DMS79 (cell line): ENCODE measurements at regions not wholly inside any gene's neighbourhood (a gene's known extent, or its start where the extent isn't known, plus 50 kb on each side); places are given as distances from the start of the nearest gene placed in this dataset.

Experiments
- DNase-seq: peaks from one replicate; lab custom pipeline; 2025; lab: John Stamatoyannopoulos, UW

DNA sequence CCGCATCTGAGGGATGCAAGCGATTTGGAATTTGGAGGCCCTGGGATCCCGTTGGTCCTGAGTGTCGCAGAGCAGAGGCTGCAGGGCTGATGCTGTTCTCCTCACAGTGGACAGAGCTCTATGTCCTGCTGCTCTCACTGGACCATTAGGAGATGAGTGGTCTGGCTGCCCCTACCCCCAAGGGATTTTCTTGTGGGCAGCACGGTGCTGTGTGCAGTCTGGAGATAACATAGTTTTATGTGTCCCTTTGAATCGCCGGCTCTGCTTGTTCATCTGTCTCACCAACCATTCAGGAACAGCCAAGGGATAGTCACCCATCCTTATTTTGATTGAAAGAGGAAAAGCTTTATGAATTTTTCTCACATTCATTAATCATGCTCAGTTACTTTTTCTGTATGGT is 49.9 kb downstream of the CHRM3 start:
- DNase-seq, result no peak

DNA sequence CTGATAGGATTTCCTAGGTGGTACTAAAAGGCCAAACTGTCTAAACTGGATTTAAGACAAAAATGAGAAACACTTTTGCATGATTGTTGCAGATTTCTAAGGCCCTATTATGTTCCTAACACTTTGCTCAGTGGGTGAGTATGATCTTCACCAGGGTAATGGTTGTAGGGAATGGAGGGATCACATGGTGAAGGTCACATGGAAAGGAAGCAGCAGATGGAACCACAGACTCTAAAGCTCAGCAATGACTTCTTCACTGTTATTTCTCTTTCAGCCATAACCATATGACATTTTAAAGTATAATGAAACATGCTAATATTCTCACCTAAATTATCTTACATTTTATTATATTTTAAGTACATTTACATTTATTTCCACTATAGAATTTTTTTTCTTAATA is 51.5 kb downstream of the CHRM3 start:
- DNase-seq, result no peak

DNA sequence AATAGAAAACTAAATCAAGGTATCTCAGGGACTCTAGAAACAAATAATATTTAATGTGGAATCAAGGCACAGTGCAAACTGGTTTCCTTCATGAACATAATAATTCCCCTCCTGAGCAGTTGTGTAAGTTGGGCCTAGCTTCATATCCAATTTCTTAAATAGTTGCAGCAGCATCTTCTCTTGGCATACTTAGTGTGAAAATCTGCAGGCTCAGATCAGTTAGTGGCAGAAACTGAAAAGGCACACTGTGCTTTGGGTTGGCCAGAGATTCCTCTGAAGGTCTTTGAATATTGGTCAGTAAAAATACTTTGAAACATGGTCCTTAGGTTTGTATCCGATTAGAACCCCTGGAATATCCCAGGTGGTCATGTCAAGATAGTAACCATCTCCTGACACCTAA is 52.5 kb downstream of the CHRM3 start:
- no peak for DNase-seq

DNA sequence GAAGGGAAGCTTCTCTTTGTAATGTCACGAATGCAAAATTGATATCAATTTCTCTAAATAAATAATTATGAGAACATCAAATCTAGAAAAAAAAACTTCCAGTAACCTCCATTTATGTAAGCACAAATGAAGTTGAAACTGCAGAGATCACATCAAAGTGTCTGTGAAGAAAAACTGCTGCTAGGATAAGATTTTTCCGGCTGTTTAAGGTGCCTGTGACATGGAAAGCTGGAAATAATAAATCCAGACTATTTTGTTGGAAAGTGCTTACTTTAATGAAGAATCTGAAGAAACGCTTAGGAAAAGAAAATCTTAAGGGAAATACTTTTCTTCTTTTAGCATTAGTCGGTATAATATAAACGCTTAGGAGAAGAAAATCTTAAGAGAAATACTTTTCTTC is 57.0 kb downstream of the CHRM3 start:
- DNase-seq, result no peak

DNA sequence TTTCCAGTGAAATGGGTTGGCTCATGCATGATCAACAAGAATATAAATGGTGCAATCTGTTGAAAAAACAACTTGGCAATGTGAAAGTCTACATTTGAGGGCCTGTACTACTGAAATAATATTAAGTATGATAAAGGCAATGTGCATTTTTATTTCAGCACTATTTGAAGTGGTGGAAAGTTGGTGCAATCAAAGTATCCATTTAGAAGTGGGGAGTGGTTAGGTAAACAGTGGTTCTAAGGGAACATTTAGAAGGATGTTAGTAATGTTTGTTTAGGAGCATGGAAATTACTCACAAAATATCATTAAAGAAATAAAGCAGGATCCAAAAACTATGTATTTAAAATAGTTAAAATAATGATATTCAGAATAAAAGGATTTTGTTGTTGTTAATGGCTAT is 60.2 kb downstream of the CHRM3 start:
- no peak for DNase-seq

DNA sequence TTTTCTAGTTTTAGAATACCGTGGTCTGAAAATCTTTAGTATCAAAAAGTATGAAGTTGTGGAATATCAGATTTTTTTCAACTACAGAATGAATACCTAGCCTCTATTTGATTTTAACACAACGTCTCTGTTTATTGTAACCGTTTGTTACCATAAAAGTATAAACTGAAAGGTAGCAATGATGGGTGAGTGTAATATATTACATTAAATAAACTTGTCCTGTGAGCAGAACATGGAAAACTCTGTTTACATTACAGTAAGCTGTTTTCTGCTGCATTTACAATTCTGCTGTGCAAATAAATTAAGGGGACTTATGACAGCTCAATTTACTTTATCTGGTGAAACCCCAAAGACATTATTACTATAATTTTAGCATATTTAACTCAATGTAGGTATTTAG is 62.5 kb downstream of the CHRM3 start:
- no peak for DNase-seq

DNA sequence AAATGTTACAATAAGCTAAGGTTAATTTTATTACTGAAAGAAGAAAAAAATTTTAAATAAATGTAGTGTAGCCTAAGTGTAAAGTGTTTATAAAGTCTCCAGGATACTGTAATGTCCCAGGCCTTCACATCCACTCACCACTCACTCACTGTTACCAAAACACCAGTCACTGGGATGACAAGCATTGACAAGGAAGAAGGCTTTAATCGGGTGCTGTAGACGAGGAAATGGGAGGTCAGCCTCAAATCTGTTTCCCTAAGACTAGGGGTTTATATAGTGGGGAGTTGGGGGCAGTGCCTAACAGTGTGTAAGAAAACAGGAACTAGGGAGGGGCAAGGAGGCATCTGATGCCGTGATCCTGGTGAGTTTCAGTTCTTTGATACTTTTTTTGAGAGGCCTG is 69.4 kb downstream of the CHRM3 start:
- no peak for DNase-seq

DNA sequence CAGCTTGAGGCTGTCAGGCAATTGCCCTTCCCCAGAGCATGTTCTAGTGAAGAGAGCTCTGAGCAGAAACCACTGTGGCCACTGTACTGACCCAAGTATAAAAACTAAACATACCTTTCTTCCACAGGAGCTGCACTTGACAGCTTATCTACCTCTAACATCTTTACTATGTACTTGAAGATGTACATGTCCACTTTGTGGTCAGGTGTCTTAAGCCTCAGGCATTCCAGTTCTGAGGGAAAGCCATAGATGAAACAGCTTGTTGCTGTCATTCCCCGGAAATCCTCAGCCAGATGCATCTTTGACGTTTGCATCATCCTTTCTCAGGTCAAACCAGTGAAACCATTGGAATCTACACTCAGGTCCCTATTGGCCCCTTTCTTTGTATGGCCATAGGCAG is 70.4 kb downstream of the CHRM3 start:
- no peak for DNase-seq

DNA sequence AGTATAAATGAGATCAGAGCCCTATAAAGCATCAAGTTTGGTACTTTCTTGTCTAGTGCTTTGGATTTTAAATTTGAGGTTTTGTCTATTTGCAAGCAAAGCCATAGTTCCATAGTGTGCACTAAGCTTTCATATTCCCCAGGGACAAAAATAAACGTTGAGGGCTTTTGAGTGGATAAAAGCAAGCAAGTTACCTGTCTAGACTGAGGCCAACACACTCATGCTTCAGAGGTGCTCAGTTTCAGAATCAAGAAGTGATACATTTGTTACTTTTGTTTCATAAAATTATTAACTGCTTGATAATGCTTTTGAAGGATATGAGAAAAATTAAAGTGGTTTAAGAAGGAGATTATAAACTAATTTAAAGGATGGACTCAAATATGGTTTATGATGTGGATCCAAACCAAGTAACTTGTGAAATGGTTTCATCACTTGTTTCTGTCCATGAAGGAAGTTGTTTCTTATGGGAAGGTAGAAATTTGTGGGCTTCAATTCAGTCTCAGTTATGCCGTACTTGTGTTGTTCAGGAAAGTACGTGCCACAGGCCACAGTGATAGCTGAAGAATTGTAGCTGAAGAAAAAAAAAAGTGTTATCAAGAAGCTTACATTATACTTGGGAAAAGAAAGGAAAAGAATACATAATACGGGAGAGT is 71.2 kb downstream of the CHRM3 start:
- DNase-seq, result no peak

DNA sequence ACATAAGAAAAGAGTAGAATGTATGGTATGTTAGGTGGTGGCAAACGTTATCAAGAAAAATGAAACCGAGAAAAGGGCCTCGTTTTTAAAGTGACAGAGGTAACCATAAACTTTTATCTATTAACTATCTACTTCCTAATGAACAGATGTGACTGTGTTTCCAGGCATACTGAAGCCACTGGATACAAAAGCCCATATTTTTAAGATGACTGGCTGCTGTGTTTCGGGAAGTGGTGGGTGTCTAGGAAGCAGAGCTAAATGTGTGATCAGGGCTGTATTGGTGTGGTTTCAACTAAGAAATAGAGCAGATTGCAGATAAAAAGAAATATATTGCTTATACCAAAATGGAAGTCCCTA is 71.8 kb downstream of the CHRM3 start:
- no peak for DNase-seq

DNA sequence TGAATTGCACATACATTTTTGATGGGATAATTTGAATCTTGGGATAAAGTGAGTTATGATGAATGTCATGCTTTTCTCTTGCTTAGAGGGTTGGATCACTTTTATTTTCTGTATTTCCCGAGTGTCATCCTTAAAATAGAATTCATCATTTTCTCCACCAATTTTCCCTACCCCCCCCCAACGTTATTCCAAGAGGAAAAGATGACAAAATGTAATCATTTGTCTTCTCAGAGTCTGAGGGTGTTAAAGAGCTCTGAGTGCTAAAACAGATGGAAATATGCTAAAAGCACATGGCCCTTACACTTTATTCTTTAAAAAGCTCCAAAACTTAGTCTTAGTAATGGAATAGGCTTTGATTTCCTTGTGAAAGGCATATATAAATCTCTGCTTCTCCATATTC is 81.4 kb downstream of the CHRM3 start:
- no peak for DNase-seq

DNA sequence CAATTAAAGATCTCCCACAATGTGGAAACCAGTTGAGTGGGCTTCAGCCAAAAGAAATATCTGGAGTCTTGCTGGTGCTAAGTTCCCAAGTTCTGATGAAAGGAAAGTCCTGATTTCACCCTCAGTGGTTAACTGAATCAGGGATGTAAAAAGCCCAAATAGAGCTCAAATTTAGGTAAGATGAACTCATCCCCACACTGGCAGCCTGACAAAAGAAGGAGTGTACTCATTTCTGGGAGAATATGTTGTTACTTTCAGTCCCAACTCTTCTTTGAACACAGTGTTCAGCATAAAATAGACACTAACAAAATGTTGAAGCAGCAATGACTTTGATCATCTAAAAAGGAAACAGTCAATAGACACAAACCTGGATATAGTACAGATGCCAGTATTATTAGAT is 91.7 kb downstream of the CHRM3 start:
- DNase-seq, result no peak

DNA sequence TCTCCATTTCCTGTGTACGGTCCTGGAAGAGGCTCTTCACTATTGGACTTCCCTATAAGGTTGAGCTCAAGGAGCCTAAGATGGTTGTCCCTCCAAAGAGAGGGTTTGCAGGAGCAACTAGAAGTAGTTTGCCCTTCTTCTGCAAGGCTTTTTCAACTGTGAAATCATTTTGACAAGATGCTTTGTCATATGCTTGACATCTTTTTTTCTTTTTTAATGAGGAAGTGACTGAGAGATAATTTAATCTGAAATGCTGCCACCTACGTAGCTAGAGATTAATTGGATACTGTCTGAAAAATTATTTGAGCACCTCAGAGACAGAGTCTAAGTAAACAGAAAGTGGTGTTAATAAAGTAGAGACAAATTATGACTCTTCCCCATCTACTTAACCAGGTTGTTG is 97.0 kb downstream of the CHRM3 start:
- no peak for DNase-seq

DNA sequence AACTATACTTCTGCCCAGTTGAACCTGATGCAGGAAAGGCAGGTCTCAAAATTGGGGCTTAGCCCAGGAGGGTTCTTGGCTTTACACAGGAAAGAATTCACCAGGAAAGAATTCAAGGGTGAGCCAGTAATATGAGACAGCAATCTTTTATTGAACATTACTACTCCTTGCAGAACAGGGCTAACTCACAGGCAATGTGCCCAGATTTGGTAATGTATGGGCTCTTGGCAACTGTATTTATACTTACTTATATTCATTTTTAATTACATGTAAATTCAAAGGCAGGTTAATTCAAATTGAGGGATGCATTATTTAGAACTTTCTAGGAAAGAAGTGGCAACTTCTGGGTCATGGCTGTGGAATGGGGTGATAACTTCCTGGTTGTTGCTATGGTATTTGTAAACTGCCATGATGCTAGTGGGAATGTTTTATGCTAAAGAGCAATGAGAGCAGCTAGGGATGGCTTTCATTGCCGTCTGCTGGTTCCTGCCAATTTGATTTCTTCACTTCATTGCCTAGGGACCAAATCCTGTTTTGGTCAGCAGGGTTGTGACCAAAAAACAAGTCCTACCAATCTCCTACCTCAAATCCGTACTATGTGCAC is 107.5 kb downstream of the CHRM3 start:
- DNase-seq, result no peak

DNA sequence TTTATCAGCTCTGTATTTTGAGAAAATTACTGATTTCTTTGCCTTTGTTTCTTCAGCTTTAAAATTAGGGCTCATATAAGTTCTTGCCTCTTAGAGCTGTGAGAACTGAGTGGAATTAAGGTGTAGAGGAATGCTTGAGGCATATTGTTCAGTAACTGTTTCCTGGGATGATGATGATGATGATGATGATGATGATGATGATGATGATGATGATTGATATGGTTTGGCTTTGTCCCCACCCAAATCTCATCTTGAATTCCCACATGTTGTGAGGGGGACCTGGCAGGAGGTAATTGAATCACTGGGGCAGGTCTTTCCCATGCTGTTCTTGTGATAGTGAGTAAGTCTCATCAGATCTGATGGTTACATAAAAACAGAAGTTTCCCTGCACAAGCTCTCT is 118.7 kb downstream of the CHRM3 start:
- DNase-seq, result no peak

DNA sequence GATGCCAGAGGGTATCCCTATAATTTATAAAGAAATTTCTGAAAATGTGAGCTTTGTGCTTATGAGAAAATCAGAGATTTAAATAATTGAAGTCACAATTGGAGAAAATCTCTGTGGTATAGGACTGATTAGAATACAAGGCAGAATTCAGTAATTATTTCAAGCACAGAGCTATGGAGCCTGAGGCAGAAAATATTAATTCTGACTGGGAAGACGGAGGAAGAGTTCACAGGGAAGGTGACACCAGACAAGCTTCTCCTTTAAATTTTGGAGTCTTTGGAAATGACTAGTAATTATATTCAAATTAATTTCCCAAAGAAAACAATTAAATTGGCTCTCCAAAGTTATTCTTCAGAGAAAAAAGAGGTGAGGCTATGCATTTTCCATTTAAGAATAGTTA is 121.5 kb downstream of the CHRM3 start:
- DNase-seq, result no peak

DNA sequence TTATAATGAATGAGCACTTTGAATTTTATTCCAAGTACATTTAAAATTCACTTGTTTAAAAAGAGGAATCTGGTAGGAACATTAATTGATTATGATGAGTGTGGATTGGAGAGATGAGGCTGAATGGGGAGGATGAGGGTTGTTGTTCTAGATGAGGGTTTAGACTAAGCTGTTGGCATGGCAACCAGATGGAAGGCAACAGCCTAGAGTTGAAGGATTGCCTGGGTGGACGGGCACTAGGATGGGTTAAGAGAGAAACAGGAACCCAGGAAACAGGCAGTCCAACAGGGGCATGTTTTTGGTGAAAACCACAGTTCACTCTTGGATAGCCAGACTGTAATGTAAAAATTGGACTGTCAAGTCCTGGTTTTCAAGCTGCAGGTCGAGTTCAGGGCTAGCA is 125.5 kb downstream of the CHRM3 start:
- DNase-seq, result no peak

DNA sequence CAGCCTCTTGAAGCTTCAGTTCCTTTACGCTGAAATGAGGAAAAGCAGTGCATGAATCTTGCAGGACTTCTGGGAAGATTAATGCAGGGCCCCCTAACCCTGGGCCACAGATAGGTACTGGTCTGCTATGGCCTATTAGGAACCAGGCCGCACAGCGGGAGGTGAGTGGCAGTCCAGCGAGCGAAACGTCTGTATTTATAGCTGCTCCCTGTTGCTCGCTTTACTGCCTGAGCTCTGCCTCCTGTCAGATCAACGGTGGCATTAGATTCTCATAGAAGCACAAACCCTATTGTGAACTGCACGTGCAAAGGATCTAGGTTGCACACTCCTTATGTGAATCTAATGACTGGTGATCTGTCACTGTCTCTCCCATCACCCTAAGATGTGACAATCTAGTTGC is 130.2 kb downstream of the CHRM3 start:
- no peak for DNase-seq

DNA sequence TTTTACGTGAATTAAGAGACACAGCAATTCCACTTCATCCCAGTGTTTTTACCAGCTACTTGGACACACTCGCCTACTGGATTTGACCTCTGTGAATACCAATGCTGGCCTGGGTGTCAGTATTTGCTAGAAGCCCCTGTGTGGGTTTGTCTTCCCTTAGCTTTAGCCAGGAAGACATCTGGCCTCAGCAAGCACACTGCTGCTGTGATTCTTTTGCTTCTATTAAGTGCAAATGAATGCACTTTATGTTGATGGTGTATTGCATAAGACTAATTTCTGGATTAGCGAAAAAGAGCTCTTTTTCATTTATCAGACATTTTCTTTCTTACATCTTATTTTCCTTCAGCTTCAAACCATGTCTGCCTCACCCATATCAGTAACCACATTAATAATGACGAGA is 140.0 kb downstream of the CHRM3 start:
- no peak for DNase-seq

DNA sequence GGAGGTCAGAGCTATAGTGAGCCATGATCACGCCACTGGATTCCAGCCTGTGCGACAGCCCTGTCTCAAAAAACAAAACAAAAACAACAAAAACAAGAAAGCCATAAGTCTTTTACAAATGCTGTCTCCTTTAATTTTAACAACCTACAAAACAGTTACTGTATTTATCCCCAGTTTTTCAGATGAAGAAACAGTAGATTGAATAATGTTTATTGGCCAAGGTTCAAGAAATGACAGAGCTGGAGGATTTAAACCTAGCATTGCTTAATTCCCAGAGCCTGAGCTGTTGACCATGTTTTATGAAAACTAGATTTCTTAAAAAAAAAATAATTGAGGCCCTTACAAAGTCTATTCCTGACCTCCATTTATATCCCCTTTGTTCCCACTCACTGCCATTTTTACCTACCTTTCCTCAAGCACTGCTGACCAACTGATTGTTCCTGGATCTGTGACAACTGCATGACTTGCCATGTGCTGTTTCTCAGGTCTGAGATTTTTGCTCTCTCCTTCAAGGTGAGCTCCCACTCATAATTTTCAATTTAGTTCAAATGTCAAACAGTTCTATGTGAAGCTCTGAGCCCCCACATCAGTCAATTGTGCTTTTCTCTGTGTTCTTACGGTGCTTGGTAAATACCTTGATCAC is 140.8 kb downstream of the CHRM3 start:
- DNase-seq, result no peak

DNA sequence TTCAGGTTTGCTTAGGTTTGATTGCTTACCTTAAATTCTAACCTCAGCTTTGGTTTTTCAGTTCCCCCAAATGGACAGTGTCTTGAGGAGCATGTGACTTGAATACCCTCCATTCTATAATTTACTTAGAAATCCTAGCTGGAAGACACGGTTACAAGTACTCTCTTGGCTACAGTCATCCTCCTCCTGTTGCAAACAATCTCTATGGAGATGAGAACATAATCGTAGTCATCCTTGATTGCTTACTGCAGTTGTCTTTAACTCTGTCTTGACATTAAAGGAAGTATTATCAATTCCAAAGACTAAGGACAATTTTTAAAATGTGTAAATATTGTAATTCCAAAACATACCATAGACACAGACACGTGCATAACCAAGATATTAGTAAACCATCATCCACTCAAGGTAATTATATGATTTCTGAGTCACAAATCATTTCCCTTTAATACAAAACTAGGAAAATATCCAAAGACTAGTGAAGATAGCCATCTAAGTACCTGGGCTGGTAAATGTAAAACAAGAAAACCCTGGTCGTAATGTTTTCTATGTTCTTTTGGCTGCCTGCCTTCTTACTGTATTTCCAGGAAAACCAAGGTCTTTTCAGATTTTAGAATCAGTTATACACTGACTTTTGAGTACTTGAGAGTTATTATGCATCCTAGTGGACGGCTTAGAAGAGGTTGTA is 149.9 kb downstream of the CHRM3 start:
- DNase-seq, result no peak

DNA sequence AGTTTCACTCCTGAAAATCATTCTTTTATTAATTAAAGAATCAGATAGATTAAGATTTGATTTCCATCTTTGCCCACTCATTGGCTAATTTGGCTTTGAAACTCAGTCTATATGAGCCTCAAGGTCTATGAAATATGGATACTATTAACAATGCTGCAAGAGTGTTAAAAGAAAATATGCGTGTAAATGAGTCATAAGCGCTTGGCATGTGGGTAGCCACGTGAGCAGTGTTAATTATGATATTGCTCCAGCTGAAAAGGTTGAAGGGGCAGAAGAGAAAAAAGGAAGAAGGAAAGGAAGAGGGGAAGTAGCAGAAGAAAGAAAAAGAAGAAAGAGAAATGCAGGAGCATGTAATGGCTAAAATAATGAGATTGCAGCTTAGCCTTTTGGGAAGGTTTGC is 151.4 kb downstream of the CHRM3 start:
- no peak for DNase-seq

DNA sequence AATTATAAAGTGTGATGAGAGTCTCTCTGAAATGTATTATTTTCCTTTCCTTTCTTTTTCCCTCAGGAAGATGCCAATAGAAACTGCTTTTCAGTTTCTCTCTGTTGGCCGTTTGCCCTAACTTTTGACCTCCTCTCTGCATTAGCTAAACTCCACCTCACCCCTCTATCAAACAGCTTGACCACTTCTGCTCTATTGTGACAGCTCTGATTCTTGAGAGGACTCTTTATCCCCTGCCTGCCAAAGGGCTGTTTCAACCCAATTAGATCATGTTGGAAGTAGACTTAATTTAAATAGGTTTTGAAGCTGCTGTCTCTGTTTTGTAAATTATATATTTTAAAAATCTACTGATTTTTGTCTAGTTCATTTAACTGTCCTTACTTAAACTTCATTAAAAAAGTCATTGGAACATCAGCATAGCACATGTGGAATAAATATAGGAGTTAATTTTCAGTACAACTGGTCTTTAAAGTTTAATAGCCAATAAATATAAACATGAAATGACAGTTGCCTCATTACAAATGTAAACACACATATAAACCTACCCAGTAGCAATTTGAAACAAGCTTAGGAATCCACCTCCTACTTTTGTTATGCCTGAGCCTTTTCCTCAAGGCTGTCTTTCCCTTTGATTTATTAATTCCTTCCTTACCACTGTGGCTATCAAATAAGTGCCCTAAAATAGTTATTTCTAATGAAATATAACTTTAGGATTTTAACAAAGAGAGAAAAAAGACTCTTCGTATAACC is 152.0 kb downstream of the CHRM3 start:
- no peak for DNase-seq
